GM18508 (cell line): ENCODE measurements at regions not wholly inside any gene's neighbourhood (a gene's known extent, or its start where the extent isn't known, plus 50 kb on each side); places are given as distances from the start of the nearest gene placed in this dataset.

Source experiments
- ATAC-seq: cut with Tn5 transposase; IDR thresholded peaks from one replicate; pipeline ENCODE4 v1.9.1; 2021; ENCODE audit warnings: moderate number of reproducible peaks; ENCODE audit not compliant: insufficient read depth, unreplicated experiment

- no peak for ATAC-seq
Measured at GRCh38 chr12:39127401-39127800, 222.0 kb upstream of the CPNE8 start.

DNA sequence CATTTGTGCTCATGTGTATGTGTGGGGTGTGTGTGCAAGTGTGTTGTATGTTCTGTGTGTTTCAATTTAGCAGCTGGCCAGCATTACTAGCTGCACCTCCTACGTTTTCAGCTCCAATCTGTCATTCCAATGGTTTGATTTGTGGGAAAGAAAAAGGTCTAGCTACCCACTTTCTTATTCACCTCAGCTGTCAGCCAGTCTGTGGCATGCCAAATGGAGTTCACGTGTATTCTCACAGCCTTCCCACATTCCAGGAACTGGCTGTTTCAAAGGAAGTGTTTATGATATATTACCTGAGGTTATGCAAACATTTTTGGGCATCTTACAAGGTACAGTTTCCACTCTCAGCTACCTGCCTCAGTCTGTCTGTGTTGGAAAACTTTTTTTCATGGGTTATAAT is 220.2 kb upstream of the CPNE8 start:
- ATAC-seq: no peak

- no peak for ATAC-seq
Measured at GRCh38 chr12:39124768-39125167, 219.4 kb upstream of the CPNE8 start.

GRCh38 chr12:39123580-39124253 is 218.3 kb upstream of the CPNE8 start:
- no peak for ATAC-seq

DNA sequence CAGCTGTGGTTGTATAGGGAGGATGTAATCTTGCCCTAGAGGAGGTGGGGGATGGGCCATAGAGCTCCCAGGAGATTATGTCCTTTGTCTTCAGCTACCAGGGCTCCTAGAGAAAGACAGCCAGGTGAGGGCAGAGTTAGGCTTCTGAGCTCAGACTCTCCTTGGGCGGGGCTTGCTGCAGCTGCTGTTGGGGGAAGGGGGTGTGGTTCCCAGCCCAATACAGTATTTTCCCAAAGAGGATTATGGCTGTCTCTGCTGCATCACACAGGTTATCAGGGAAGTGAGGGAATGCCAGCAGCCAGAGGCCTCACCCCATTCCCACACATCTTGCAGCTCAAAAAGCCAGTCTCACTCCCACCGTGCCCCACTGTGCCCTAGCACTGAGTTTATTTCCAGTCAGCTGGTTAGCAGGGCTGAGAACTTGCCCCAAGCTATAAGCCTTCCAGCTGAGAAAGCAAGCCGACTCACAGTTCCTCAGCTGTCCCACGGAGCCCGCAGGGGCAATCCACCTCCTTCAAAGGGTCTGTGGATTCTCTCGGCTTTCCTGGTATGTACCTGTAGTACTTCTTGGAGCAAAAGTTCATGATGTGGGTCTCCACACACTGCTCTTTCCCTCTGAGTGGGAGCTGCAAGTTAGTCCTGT is 217.3 kb upstream of the CPNE8 start:
- no peak for ATAC-seq

DNA sequence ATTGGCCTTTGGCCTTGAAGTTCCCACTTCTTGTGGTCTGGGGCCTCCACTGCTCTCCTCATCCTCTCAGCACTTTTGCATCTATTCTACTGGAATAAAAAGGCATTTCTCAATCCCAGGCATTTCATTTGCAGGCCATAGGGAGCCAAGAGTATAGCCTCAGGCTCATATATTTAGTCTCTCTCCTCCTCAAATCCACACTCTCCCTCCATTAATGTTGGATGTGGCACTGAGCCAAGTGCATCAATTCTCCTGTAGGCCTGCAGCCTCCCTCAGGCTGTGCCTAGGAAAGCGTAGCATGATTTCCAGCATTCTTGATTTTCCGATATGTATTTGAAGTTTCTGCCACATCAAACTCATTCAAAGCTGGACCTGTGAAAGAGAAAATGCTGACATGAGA is 211.5 kb upstream of the CPNE8 start:
- no peak for ATAC-seq

DNA sequence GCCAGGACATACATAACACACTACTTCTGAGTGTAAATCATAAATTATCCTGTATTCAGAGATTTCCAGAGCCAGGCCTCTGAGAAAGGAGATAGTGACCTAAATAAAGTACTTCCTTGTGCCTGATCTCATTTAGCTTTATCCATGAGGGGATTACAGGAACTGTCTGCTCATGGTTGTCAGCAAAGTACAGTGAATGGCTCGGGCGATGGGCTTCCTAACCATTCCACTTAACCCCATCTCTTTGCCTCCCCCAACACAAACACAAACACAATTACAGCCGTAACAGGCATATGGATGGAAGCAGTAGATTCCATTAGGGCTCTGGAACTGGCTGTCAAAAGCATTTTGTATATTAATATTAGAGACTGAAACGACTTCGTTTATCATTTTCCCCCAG is 206.7 kb upstream of the CPNE8 start:
- no peak for ATAC-seq

DNA sequence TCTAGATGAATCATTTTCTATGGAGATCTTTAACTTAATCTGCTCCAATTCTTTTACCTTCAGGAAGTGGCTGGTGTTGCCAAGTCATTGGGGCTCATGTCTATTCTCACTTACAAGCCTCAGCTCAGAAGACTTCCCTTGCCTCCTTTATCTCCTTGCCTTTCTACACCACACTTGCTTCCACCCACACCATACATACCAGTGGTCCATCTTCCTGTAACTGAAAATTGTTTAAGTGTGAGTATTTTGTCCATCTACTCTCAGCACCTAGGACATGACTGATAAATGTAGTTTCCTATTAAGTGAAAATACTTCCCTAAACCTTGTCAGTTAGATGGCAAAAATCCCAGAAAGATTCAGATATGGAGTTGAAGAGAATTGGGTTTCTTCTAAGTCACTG is 199.7 kb upstream of the CPNE8 start:
- ATAC-seq: no peak

DNA sequence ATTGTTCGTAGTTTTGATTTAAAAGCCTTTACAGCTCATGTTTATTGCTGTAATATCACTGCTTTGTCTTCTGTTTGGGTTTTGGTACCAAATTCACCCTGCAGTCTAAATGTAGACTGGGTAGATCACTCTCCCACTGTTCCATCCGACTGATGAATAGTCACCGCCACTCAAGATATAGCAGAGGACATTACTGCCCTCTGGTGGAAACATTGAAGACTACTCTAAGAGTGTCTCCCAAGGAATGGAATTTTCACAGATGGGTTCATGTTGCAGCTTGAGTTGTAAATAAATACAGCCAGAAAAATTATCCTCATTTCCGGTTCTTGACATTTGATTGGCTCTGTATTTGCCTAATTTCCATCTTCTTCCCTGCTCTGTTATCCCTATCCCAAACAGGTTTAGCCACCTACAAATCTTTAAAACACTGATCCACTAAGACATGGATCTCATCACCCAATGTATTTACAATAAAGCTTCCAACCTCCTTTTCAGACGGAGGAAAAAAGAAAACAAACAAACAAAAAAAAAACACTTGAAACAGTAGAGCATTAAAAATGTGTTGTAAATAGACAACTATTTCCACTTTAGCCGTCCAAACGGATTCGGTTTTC is 198.3 kb upstream of the CPNE8 start:
- ATAC-seq: peak; percentile 92

DNA sequence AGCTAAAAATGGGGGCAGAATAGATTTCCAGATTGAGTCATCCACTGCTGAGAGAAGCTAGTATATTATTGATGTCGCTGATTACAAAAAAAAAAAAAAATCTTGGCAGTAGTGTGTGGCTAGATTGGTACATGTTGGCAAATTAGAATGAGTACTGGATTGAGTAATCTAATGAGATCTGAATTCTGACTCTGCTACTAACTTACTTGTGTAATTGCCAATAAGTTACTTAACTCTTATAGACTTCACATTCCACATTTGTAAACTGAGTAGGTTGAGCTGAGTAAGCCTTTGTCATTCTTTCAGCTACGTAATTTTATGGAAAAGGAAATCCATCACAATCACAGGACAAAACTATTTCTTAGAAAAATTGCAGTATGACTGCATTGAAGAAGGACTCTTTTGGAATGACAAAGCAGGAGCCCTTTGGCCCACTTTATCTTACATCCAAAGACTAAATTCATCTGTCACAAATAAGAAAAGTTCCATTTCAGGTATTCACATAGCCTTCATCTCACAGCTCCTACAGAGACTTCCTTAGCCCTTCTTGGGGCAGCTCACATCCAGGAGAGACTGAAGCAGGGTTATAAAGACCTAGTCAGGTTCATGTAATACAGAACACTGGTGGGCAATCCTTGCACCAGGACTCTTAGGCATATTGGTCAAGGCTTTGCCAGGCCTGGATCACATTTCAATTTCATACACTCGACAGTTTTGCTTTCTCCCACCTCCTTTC is 197.3 kb upstream of the CPNE8 start:
- no peak for ATAC-seq

DNA sequence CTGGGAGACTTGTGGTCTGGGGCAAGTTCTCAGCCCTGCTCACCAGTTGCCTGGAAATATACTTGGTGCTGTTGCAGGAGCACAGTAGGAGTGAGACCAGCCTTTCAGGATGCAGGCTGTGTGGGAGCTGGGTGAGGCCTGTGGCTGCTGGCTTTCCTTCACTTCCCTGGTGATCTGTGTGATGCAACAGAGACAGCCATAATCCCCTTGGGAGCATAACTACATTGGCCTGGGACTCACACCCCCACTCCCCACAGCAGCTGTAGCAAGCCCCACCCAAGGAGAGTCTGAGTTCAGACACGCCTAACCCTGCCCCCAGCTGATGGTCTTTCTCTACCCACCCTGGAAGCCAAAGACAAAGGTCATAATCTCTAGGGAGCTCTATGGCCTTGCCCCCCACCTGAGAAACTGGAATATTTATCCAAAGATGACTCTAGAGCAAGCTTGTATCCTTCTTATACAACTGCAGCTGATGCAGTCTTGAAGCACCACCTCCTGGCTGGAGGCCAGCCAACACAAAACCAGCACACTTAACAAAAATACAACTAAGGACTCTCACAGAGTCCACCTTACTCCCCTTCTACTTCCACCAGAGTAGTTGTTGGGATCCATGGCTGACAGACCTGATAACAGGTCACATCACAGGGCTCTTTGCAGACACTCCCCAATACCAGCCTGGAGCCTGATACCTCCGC is 190.4 kb upstream of the CPNE8 start:
- no peak for ATAC-seq

- ATAC-seq: no peak
Measured at GRCh38 chr12:39081910-39082309, 176.5 kb upstream of the CPNE8 start.

- ATAC-seq: no peak
Measured at GRCh38 chr12:39077226-39077625, 171.8 kb upstream of the CPNE8 start.

DNA sequence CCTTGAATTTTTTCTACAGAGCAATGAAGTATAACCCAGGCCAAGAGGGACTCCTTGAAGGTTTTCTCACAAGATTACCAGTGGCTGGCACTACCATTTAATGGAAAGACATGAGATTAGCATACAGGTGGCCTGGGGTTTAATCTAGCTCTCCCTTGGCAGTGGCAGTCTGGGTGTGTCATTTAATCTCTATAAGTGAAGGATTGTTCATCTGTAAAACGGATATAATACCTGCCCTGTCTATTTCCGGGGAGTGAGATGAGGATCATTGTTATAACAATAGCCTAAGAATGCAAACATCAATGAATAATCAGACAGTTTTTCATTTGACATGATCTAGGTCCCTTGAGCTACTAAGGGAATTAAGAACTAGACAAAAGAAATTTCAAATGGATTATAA is 168.7 kb upstream of the CPNE8 start:
- no peak for ATAC-seq

DNA sequence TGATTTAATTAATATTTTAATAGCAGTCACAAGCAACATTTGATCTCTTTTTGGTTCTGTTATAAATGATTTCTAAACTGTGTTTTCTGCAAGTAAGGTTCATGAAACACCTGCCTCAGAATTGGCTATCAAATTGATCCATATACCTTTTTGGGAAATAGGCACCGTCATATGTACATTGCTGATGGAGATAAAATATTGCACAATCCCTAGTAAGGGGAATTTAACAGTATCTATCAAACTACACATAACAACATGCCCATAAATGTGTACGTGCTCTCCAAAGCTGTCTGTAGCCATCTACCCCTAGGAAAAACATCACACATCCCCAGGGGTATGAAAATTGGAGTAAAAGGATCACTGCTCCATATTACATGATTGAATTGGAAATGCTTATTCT is 167.3 kb upstream of the CPNE8 start:
- ATAC-seq: no peak

GRCh38 chr12:39071611-39072010 is 166.2 kb upstream of the CPNE8 start:
- no peak for ATAC-seq

DNA sequence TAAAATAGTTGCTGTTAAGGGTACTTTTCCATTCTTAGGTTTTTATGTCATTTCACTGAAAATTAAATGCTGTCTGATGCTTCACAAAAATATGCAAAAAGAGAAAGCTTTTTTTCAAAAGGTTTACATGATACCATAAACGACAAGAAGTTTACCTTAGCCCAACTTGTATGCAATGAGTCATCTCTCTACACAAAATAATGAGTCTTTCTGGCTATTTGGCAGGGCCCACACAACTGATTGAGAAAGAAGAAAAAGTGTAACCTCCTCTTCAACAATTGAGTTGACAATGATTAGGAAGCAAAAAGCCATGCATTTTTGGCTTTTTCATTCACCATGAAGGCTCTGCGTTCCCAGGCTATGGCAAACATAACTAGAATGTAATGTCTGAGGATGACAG is 165.4 kb upstream of the CPNE8 start:
- no peak for ATAC-seq

- no peak for ATAC-seq
Measured at GRCh38 chr12:39065455-39065854, 160.1 kb upstream of the CPNE8 start.

- no peak for ATAC-seq
Measured at GRCh38 chr12:39064708-39065107, 159.3 kb upstream of the CPNE8 start.

DNA sequence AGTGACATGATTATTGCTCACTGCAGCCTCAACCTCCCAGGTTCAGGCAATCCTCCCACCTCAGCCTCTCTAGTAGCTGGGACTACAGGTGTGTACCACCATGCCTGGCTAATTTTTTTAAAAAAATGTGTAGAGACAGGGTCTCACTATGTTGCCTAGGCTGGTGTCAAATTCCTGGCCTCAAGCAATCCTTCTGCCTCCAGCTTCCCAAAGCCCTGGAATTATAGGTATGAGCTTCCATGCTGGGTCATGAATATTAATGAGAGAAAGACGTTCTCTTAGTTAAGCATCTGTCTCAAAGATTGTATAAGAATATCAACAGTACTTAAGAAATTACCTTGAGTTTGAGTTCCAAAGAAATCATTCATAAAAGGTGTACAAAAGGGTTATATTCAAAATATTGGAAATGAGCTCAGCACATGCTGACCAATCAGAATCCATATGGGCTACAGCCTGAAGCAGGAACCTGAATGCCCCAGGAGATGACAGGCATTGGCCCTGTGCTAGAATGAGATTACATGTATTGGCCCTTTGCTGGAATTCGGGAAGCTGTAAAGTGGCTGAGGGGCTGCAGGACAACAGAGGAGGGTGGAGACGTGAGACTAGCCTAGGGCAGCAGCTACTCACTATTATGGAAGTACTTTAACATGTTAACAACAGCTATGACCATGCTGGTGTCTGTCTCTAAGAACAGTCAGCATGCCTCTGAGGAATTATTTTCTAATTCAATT is 157.0 kb upstream of the CPNE8 start:
- ATAC-seq: no peak
